HUDEP-2 (cell line): ENCODE measurements at regions not wholly inside any gene's neighbourhood (a gene's known extent, or its start where the extent isn't known, plus 50 kb on each side); places are given as distances from the start of the nearest gene placed in this dataset.
"Not testable (repeated sequence)": the region's sequence is repeated elsewhere in the genome, so short reads cannot be mapped to it uniquely, and the experiment has no call there.

ENCODE experiments used
- DNase-seq, 76 experiments: peaks; one replicate each; lab custom pipeline; 2025; ENCODE audit not compliant: unreplicated experiment in 76 of 76; lab: John Stamatoyannopoulos, UW

GRCh38 chr7:110317541-110318265, 773.2 kb upstream of the LRRN3 start:
- DNase-seq = no peak

DNA sequence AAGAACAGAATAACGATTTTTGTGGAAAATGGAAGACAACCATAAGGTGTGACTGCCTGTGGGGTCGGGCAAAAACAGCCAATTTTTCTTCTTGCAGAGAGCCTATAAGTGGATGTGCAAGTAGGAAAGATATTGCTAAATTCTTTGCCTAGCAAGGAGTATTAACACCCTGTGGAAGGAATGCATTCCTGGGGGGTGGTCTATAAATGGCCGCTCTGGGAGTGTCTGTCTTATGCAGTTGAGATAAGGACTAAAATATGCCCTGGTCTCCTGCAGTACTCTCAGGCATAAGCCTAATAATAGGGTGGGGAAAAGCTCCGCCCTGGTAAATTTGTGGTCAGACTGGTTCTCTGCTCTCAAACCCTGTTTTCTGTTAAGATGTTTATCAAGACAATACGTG, 770.6 kb upstream of the LRRN3 start:
- not testable (repeated sequence) for DNase-seq

- no peak for DNase-seq
Measured at GRCh38 chr7:110322796-110323195, 768.1 kb upstream of the LRRN3 start.

DNA sequence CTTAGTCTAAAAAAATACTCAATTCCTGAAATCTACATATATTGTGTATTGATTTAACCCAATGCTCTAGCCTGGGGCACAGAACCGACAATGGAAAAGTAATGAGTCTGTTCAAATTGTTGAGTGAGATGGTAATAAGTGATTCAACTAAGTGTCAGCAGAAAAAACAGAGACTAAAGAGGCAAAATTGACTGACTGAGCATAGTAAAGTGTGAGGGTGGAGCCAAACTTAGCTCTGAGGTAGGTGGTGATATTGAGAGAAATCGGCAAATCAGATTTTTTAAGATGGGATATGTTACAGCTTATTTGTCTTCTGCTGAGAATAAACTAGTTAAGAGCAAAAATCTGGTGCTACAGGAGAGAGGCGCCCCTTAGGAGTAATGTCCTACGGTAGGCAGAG, 764.0 kb upstream of the LRRN3 start:
- DNase-seq = no peak

GRCh38 chr7:110336423-110336822, 754.5 kb upstream of the LRRN3 start:
- no peak for DNase-seq

DNA sequence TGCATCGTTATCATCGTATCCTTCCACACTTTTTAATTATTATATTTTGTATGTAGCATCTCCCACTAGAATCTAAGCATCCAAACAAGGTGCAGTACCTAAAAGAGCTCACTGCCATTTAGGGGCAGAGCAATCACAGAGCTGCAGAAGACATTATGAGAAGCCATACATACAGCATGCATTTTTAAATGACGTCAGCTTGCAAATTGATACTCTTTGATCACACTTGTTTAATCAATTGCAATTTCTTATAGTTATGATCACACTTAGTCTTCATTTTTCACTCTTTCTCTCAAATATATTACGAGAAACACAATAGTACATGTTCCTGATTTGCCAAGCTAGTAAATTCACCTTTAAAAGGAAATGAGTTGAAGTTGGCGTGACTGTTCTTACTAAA, 753.3 kb upstream of the LRRN3 start:
- DNase-seq = no peak

- DNase-seq = no peak
Measured at GRCh38 chr7:110347081-110347480, 743.8 kb upstream of the LRRN3 start.

- DNase-seq = no peak
Measured at GRCh38 chr7:110356438-110356837, 734.5 kb upstream of the LRRN3 start.

GRCh38 chr7:110358028-110358427, 732.9 kb upstream of the LRRN3 start:
- DNase-seq = no peak

- no peak for DNase-seq
Measured at GRCh38 chr7:110371709-110372108, 719.2 kb upstream of the LRRN3 start.

GRCh38 chr7:110372685-110373084, 718.2 kb upstream of the LRRN3 start:
- no peak for DNase-seq

- no peak for DNase-seq
Measured at GRCh38 chr7:110373416-110373815, 717.5 kb upstream of the LRRN3 start.

DNA sequence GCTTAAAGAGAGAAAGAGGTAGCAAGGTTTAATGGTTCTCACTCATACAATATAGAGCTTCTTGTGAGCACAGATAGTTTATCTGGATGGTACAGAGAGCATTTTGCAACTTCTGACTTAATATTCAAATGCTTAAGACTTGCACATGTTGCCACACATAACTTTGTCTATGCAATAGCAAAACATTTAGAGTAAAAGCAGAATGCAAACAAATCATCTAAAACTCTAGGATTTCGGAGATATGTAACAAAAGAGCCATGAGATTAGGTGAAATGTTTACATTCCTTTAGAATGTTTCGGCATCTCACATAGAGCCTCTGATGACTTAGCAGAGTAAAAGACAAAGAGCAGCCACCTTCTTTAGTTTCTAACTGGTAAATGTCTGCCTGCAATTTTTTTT, 717.1 kb upstream of the LRRN3 start:
- no peak for DNase-seq

DNA sequence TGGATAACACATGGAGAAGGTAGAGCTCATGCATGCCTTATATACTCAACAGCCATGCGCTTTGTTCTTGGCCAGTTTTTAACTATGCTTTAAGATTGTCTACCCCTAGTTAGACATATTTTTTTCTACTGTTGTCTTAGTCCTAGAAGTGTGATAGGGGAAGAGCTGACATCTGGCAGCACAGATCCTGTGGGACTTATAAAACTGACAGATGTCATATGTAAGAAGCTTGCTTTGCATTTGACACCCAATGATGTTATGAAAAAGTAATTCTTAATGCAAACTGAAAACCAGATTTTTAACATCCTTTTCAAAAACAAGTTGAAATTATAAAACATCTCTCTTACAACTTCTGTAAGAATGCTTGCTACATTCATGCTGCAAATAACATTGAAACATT, 715.9 kb upstream of the LRRN3 start:
- no peak for DNase-seq

- DNase-seq = no peak
Measured at GRCh38 chr7:110382736-110383135, 708.2 kb upstream of the LRRN3 start.

DNA sequence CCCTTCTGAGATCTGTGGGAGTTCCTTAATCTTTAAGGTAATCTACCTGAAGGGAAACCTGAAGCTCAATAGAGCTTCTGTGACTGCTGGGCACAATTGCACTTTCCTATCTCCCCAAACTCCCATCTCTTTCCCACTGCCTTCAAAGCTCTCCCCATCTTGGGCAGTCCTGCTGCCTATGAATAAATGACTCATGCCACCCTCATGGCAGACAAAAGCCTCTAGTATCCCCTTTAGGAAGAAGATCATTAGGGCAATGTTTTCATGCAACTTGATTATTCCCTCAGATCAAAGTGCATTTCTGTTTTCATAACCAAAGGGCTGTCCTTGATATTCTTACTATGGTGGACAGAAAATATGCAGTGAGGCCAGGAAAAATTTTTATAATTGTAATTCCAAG, 704.9 kb upstream of the LRRN3 start:
- DNase-seq = no peak

DNA sequence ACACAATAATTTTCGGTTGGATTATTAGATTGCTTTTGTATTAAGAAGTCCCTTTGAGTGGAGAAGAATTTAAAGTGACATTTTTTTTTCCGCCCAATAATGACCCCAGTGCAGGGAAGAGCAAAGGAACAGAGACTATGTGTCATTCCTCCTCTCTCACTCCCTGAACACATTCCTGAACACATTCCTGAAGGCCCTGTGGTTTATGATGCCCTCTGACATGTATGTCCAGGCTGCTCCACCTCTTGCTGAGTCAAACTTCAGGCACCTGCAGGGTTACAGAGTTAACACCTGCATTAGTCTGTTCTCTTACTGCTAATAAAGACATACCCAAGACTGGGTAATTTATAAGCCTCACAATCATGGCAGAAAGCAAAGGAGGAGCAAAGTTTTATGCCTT, 704.0 kb upstream of the LRRN3 start:
- no peak for DNase-seq

DNA sequence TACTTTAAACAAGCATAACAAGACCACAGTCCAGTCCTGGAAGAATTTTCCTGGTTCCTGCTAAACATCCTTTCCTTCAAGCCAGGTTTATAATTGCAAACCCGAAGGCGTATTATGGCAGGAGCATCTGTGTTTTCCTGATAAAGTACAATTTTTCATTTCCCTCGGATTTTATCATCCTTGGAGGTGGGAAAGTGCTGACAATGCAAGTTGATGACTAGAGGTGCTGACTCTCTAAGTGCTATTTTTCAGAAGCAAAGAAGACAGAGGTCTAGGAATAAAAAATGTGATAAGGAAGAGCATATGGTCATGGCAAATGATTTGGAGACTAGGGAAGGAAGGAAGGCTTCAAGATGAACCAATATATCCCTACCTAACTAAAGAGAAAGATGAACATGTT, 703.2 kb upstream of the LRRN3 start:
- DNase-seq = no peak

DNA sequence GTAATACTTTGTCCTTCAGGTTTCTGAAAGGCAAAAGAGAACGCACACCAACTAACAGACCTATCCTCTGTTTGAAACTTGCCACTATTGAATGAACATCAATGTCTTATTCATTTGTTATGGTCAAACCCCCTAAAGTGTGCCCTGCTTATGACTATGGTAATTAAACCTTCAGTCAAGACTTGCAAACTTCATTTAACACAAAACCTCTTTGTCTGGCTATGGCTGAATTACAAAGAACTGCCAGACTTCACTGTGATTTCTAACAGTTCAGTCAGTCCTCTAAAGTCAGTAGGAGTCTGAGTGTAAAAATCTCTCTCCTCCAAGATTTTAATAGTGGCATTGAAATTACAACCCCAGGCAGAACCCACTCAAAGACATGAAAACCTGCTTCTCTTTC, 702.5 kb upstream of the LRRN3 start:
- DNase-seq = no peak

GRCh38 chr7:110396021-110396420, 694.9 kb upstream of the LRRN3 start:
- DNase-seq = no peak

- no peak for DNase-seq
Measured at GRCh38 chr7:110397927-110398660, 692.8 kb upstream of the LRRN3 start.

GRCh38 chr7:110399421-110399820, 691.5 kb upstream of the LRRN3 start:
- DNase-seq = no peak
